ENCODE measurements at regions not wholly inside any gene's neighbourhood (a gene's known extent, or its start where the extent isn't known, plus 50 kb on each side); places are given as distances from the start of the nearest gene placed in this dataset.
"Not testable (repeated sequence)": the region's sequence is repeated elsewhere in the genome, so short reads cannot be mapped to it uniquely, and the experiment has no call there.

GRCh38 chr1:163914785-163915413 lies 593.1 kb downstream of the NUF2 start:
- no peak for FAIRE-seq

GRCh38 chr1:163922743-163923201 lies 601.0 kb downstream of the NUF2 start:
- no peak for FAIRE-seq

- no peak for FAIRE-seq
Observed at GRCh38 chr1:163924041-163924440, 602.3 kb downstream of the NUF2 start.

- no peak for FAIRE-seq
Observed at GRCh38 chr1:163927493-163927892, 605.7 kb downstream of the NUF2 start.

GRCh38 chr1:163928069-163928468 lies 606.3 kb downstream of the NUF2 start:
- no peak for FAIRE-seq

- no peak for FAIRE-seq
Observed at GRCh38 chr1:163928651-163929050, 606.9 kb downstream of the NUF2 start.

- FAIRE-seq: no peak
Observed at GRCh38 chr1:163932901-163933300, 611.1 kb downstream of the NUF2 start.

GRCh38 chr1:163933437-163933836 lies 611.7 kb downstream of the NUF2 start:
- no peak for FAIRE-seq

- no peak for FAIRE-seq
Observed at GRCh38 chr1:163935738-163936374, 614.1 kb downstream of the NUF2 start.

GRCh38 chr1:163959622-163960021 lies 599.4 kb upstream of the PBX1 start:
- FAIRE-seq: no peak

GRCh38 chr1:163970151-163970550 lies 588.8 kb upstream of the PBX1 start:
- FAIRE-seq: no peak

GRCh38 chr1:163970699-163971098 lies 588.3 kb upstream of the PBX1 start:
- FAIRE-seq: no peak

- FAIRE-seq: no peak
Observed at GRCh38 chr1:163973586-163973985, 585.4 kb upstream of the PBX1 start.

GRCh38 chr1:163974120-163974519 lies 584.9 kb upstream of the PBX1 start:
- FAIRE-seq: no peak

GRCh38 chr1:163980394-163980793 lies 578.6 kb upstream of the PBX1 start:
- no peak for FAIRE-seq

- no peak for FAIRE-seq
Observed at GRCh38 chr1:163981500-163982030, 577.4 kb upstream of the PBX1 start.

GRCh38 chr1:163983097-163983496 lies 575.9 kb upstream of the PBX1 start:
- no peak for FAIRE-seq

- peak; percentile 92 for FAIRE-seq
Observed at GRCh38 chr1:163985700-163986099, 573.3 kb upstream of the PBX1 start.

GRCh38 chr1:163999131-163999530 lies 559.9 kb upstream of the PBX1 start:
- FAIRE-seq: no peak

GRCh38 chr1:164006186-164006585 lies 552.8 kb upstream of the PBX1 start:
- FAIRE-seq: not testable (repeated sequence)

- FAIRE-seq: no peak
Observed at GRCh38 chr1:164006621-164007020, 552.4 kb upstream of the PBX1 start.

- FAIRE-seq: no peak
Observed at GRCh38 chr1:164017239-164017638, 541.7 kb upstream of the PBX1 start.

- no peak for FAIRE-seq
Observed at GRCh38 chr1:164020391-164020790, 538.6 kb upstream of the PBX1 start.

- no peak for FAIRE-seq
Observed at GRCh38 chr1:164021813-164022212, 537.2 kb upstream of the PBX1 start.

Data from endometrium (tissue), 2 donors.